Ascending aorta (tissue), 2 donors: ENCODE measurements at regions not wholly inside any gene's neighbourhood (a gene's known extent, or its start where the extent isn't known, plus 50 kb on each side); places are given as distances from the start of the nearest gene placed in this dataset.
A peak's percentile ranks its signal among the peaks of the same experiment; 100 is the strongest.

ENCODE experiments used
- DNase-seq, 2 donors: peaks; one replicate each; pipeline ENCODE4 v3.0.0-alpha.2; 2019; ENCODE audit warnings: low spot score in 2 of 2
- H3K27ac ChIP-seq, 2 donors: fragments of 200-600 bp; sonication (generic); one replicate each; pipeline ENCODE4 v1.5.1; 2016 to 2017; ENCODE audit warnings: mild to moderate bottlenecking in 1 of 2
- H3K27me3 ChIP-seq: fragments of 200-600 bp; sonication (generic); one replicate; pipeline ENCODE4 v1.5.1; 2017
- H3K36me3 ChIP-seq, 2 donors: fragments of 200-600 bp; sonication (generic); one replicate each; pipeline ENCODE4 v1.5.1; 2016
- H3K4me1 ChIP-seq, 2 donors: fragments of 200-600 bp; sonication (generic); one replicate each; pipeline ENCODE4 v1.5.1; 2016 to 2017; ENCODE audit warnings: mild to moderate bottlenecking in 1 of 2
- H3K4me3 ChIP-seq, 2 donors: fragments of 200-600 bp; sonication (generic); one replicate each; pipeline ENCODE4 v1.5.1; 2016 to 2017; ENCODE audit warnings: mild to moderate bottlenecking in 1 of 2
- H3K9me3 ChIP-seq, 2 donors: fragments of 200-600 bp; sonication (generic); one replicate each; pipeline ENCODE4 v1.5.1; 2016
- CTCF ChIP-seq, 3 experiments: fragments of 200-600 bp in 2 of 3; fragments of 450-650 bp in 1 of 3; sonication (generic) in 2 of 3; IDR thresholded peaks; one replicate each; pipeline ENCODE4 v1.5.1; 2016 to 2019; ENCODE audit warnings: antibody characterized with exemption in 3 of 3, mild to moderate bottlenecking in 1 of 3, moderate library complexity in 1 of 3
- intact Hi-C: fragments of 100-400 bp; cut with DNase I; formaldehyde crosslinking; loops from one replicate; pipeline ENCODE4 v1.15.1; 2023

- H3K9me3 ChIP-seq, result no peaks in the 10 kb centered on the region
- no peak for DNase-seq
- no peak for TF ChIP-seq CTCF (IDR thresholded peaks at IDR 0.05)
- no peaks in the 10 kb centered on the region for H3K36me3 ChIP-seq
- H3K4me1 ChIP-seq, result no peaks in the 10 kb centered on the region
- no peaks in the 10 kb centered on the region for H3K27me3 ChIP-seq
- no peak overlapping the region for H3K27ac ChIP-seq
- intact Hi-C loops, result no loop called here
- no peak overlapping the region for H3K4me3 ChIP-seq
Measured at GRCh38 chrX:13476384-13476783, 93.0 kb upstream of the EGFL6 start.

GRCh38 chrX:13474164-13474516 lies 95.3 kb upstream of the EGFL6 start:
- DNase-seq, result no peak
- H3K36me3 ChIP-seq, result no peaks in the 10 kb centered on the region
- intact Hi-C loops, result no loop called here
- peak overlapping the region; percentile 49 to 71 for H3K27ac ChIP-seq
- no peaks in the 10 kb centered on the region for H3K27me3 ChIP-seq
- TF ChIP-seq CTCF (IDR thresholded peaks at IDR 0.05), result no peak
- H3K4me1 ChIP-seq, result no peaks in the 10 kb centered on the region
- no peak overlapping the region for H3K4me3 ChIP-seq
- H3K9me3 ChIP-seq, result no peaks in the 10 kb centered on the region

- no peak for DNase-seq
- no peaks in the 10 kb centered on the region for H3K4me1 ChIP-seq
- TF ChIP-seq CTCF (IDR thresholded peaks at IDR 0.05), result no peak
- no peaks in the 10 kb centered on the region for H3K9me3 ChIP-seq
- H3K27ac ChIP-seq, result peak overlapping the region; percentile 49 to 71
- H3K4me3 ChIP-seq, result peak overlapping the region in 1 of 2 donors; percentile 14
- no peaks in the 10 kb centered on the region for H3K36me3 ChIP-seq
- intact Hi-C loops, result no loop called here
- no peaks in the 10 kb centered on the region for H3K27me3 ChIP-seq
Measured at GRCh38 chrX:13473442-13474163, 95.8 kb upstream of the EGFL6 start.

GRCh38 chrX:13472975-13473374 lies 96.4 kb upstream of the EGFL6 start:
- Histone ChIP-seq H3K9me3 (no peaks in the 10 kb centered on the region), H3K4me1 (no peaks in the 10 kb centered on the region), H3K4me3 (no peak overlapping the region), H3K27ac (peak overlapping the region in 1 of 2 donors; percentile 49), H3K27me3 (no peaks in the 10 kb centered on the region), H3K36me3 (no peaks in the 10 kb centered on the region)
- intact Hi-C loops, result no loop called here
- TF ChIP-seq CTCF (IDR thresholded peaks at IDR 0.05), result no peak
- DNase-seq, result no peak

- H3K4me3 ChIP-seq, result no peak overlapping the region
- intact Hi-C loops, result no loop called here
- no peak for TF ChIP-seq CTCF (IDR thresholded peaks at IDR 0.05)
- H3K4me1 ChIP-seq, result no peaks in the 10 kb centered on the region
- no peaks in the 10 kb centered on the region for H3K27me3 ChIP-seq
- no peaks in the 10 kb centered on the region for H3K36me3 ChIP-seq
- no peak overlapping the region for H3K27ac ChIP-seq
- H3K9me3 ChIP-seq, result no peaks in the 10 kb centered on the region
- no peak for DNase-seq
Measured at GRCh38 chrX:13471269-13471668, 98.1 kb upstream of the EGFL6 start.

- Histone ChIP-seq H3K9me3 (no peaks in the 10 kb centered on the region), H3K4me1 (no peaks in the 10 kb centered on the region), H3K27me3 (no peaks in the 10 kb centered on the region), H3K4me3 (no peak overlapping the region), H3K36me3 (no peaks in the 10 kb centered on the region), H3K27ac (no peak overlapping the region)
- no peak for DNase-seq
- TF ChIP-seq CTCF (IDR thresholded peaks at IDR 0.05), result no peak
- intact Hi-C loops, result no loop called here
Measured at GRCh38 chrX:13470685-13470977, 98.8 kb upstream of the EGFL6 start.
